Fibroblast of lung (primary cell): ENCODE measurements at regions not wholly inside any gene's neighbourhood (a gene's known extent, or its start where the extent isn't known, plus 50 kb on each side); places are given as distances from the start of the nearest gene placed in this dataset.
A peak's percentile ranks its signal among the peaks of the same experiment; 100 is the strongest.

ENCODE experiments used
- DNase-seq, 2 donors: peaks; one replicate each; pipeline versions ENCODE4 v3.0.0 to v3.0.0-alpha.2; 2010; ENCODE audit warnings: low read depth in 2 of 2
- H2AFZ ChIP-seq: 2 replicates; pipeline ENCODE4 v1.5.1; 2012; ENCODE audit warnings: low read length, control low read depth, inconsistent platforms
- H3K27ac ChIP-seq: 2 replicates; pipeline ENCODE4 v1.5.1; 2011; ENCODE audit warnings: low read length, control low read depth; ENCODE audit not compliant: insufficient read depth
- H3K27me3 ChIP-seq: 2 replicates; pipeline ENCODE4 v1.5.1; 2011; ENCODE audit warnings: mild to moderate bottlenecking, low read length; ENCODE audit not compliant: control insufficient read depth, insufficient read depth
- H3K36me3 ChIP-seq: 2 replicates; pipeline ENCODE4 v1.5.1; 2011; ENCODE audit warnings: low read length; ENCODE audit not compliant: control insufficient read depth, insufficient read depth
- H3K4me1 ChIP-seq: 2 replicates; pipeline ENCODE4 v1.5.1; 2011; ENCODE audit warnings: low read length; ENCODE audit not compliant: control insufficient read depth, insufficient read depth; ENCODE audit errors: extremely low read depth
- H3K4me2 ChIP-seq: 2 replicates; pipeline ENCODE4 v1.5.1; 2011; ENCODE audit warnings: low read length, control low read depth; ENCODE audit not compliant: insufficient read depth; ENCODE audit errors: extremely low read depth
- H3K4me3 ChIP-seq, 4 experiments: fragments of 200-600 bp in 1 of 4; sonication (generic) in 1 of 4; replicated peaks in 1 of 4; 2 replicates each; pipeline ENCODE4 v1.5.1; 2011 to 2016; ENCODE audit warnings: low read length in 4 of 4, low read depth in 3 of 4, mild to moderate bottlenecking in 3 of 4, control low read depth in 2 of 4, inconsistent platforms in 1 of 4, mixed read lengths in 1 of 4; ENCODE audit not compliant: insufficient read depth in 1 of 4; ENCODE audit errors: control extremely low read depth in 1 of 4
- H3K79me2 ChIP-seq: 2 replicates; pipeline ENCODE4 v1.5.1; 2012; ENCODE audit warnings: mild to moderate bottlenecking, low read length, inconsistent platforms; ENCODE audit not compliant: control insufficient read depth, insufficient read depth
- H3K9ac ChIP-seq: 2 replicates; pipeline ENCODE4 v1.5.1; 2011; ENCODE audit warnings: mild to moderate bottlenecking, low read length, control low read depth; ENCODE audit not compliant: insufficient read depth
- H3K9me3 ChIP-seq: 2 replicates; pipeline ENCODE4 v1.5.1; 2012; ENCODE audit warnings: low read depth, low read length; ENCODE audit not compliant: control insufficient read depth, insufficient read depth
- H4K20me1 ChIP-seq: 2 replicates; pipeline ENCODE4 v1.5.1; 2011; ENCODE audit warnings: low read length; ENCODE audit not compliant: control insufficient read depth, insufficient read depth; ENCODE audit errors: extremely low read depth
- CTCF ChIP-seq, 2 donors: IDR thresholded peaks in 1 of 2; conservative IDR thresholded peaks in 1 of 2; 1 replicate in 1 of 2; 2 replicates in 1 of 2; pipeline ENCODE4 v1.5.1; 2011 to 2012; ENCODE audit warnings: low read length in 2 of 2, control low read depth in 1 of 2, inconsistent platforms in 1 of 2, low read depth in 1 of 2, mild to moderate bottlenecking in 1 of 2
- EZH2 ChIP-seq: IDR thresholded peaks from 2 replicates; pipeline ENCODE4 v1.5.1; 2012; ENCODE audit warnings: low read length, control low read depth, mild to moderate bottlenecking; ENCODE audit errors: missing control alignments

GRCh38 chr5:165393839-165394238 lies 1888.4 kb downstream of the MAT2B start:
- Histone ChIP-seq H3K36me3 (no peaks in the 10 kb centered on the region), H3K4me3 (no peak overlapping the region), H3K4me1 (no peaks in the 10 kb centered on the region), H3K79me2 (no peaks in the 10 kb centered on the region), H3K9ac (no peak overlapping the region), H4K20me1 (no peaks in the 10 kb centered on the region), H3K4me2 (no peak overlapping the region), H3K27me3 (no peaks in the 10 kb centered on the region), H3K9me3 (no peaks in the 10 kb centered on the region), H3K27ac (no peak overlapping the region), H2AFZ (no peak overlapping the region)
- TF ChIP-seq CTCF (conservative IDR thresholded peaks at IDR 0.05 in 1 of 2, IDR thresholded peaks at IDR 0.05 in 1 of 2; ENCODE audit: low read depth in 1 of 2, low read length in 2 of 2): no peak
- no peak for DNase-seq

- Histone ChIP-seq H3K4me2 (no peak overlapping the region), H3K9ac (no peak overlapping the region), H3K27me3 (no peaks in the 10 kb centered on the region), H3K36me3 (no peaks in the 10 kb centered on the region), H3K9me3 (no peaks in the 10 kb centered on the region), H3K4me3 (no peak overlapping the region), H4K20me1 (no peaks in the 10 kb centered on the region), H2AFZ (no peak overlapping the region), H3K4me1 (no peaks in the 10 kb centered on the region), H3K79me2 (no peaks in the 10 kb centered on the region), H3K27ac (no peak overlapping the region)
- no peak for DNase-seq
- no peak for TF ChIP-seq CTCF (conservative IDR thresholded peaks at IDR 0.05 in 1 of 2, IDR thresholded peaks at IDR 0.05 in 1 of 2; ENCODE audit: low read depth in 1 of 2, low read length in 2 of 2)
- TF ChIP-seq EZH2: no peak
These were observed 1892.1 kb downstream of the MAT2B start for GRCh38 chr5:165397516-165397915.

- H3K27ac ChIP-seq: no peak overlapping the region
- TF ChIP-seq EZH2: no peak
- no peak for TF ChIP-seq CTCF (conservative IDR thresholded peaks at IDR 0.05 in 1 of 2, IDR thresholded peaks at IDR 0.05 in 1 of 2; ENCODE audit: low read depth in 1 of 2, low read length in 2 of 2)
- H3K9me3 ChIP-seq: no peaks in the 10 kb centered on the region
- no peak overlapping the region for H2AFZ ChIP-seq
- DNase-seq: peak in 1 of 2 donors; percentile 72
- H3K9ac ChIP-seq: no peak overlapping the region
- no peak overlapping the region for H3K4me2 ChIP-seq
- H3K79me2 ChIP-seq: no peaks in the 10 kb centered on the region
- no peaks in the 10 kb centered on the region for H4K20me1 ChIP-seq
- no peaks in the 10 kb centered on the region for H3K4me1 ChIP-seq
- no peak overlapping the region for H3K4me3 ChIP-seq
- H3K36me3 ChIP-seq: no peaks in the 10 kb centered on the region
- H3K27me3 ChIP-seq: no peaks in the 10 kb centered on the region
These were observed 1894.7 kb downstream of the MAT2B start for GRCh38 chr5:165400086-165400485.
